ENCODE measurements at regions not wholly inside any gene's neighbourhood (a gene's known extent, or its start where the extent isn't known, plus 50 kb on each side); places are given as distances from the start of the nearest gene placed in this dataset.
"Not testable (repeated sequence)": the region's sequence is repeated elsewhere in the genome, so short reads cannot be mapped to it uniquely, and the experiment has no call there.

- DNase-seq = no peak
Observed at GRCh38 chr12:90585640-90586304, 369.2 kb downstream of the CCER1 start.

GRCh38 chr12:90576707-90577106, 378.3 kb downstream of the CCER1 start:
- DNase-seq = no peak

GRCh38 chr12:90575995-90576394, 379.0 kb downstream of the CCER1 start:
- DNase-seq = peak in 1 of 2 experiments; percentile 3

GRCh38 chr12:90574676-90575075, 380.3 kb downstream of the CCER1 start:
- DNase-seq = no peak

GRCh38 chr12:90572778-90573177, 382.2 kb downstream of the CCER1 start:
- no peak for DNase-seq

- no peak for DNase-seq
Observed at GRCh38 chr12:90569685-90570084, 385.3 kb downstream of the CCER1 start.

- DNase-seq = no peak
Observed at GRCh38 chr12:90562671-90563070, 392.3 kb downstream of the CCER1 start.

- no peak for DNase-seq
Observed at GRCh38 chr12:90548595-90548994, 406.4 kb downstream of the CCER1 start.

GRCh38 chr12:90546511-90546910, 408.5 kb downstream of the CCER1 start:
- no peak for DNase-seq

- no peak for DNase-seq
Observed at GRCh38 chr12:90543841-90544240, 411.1 kb downstream of the CCER1 start.

GRCh38 chr12:90543374-90543773, 411.6 kb downstream of the CCER1 start:
- no peak for DNase-seq

- DNase-seq = not testable (repeated sequence)
Observed at GRCh38 chr12:90542852-90543251, 412.1 kb downstream of the CCER1 start.

- DNase-seq = not testable (repeated sequence)
Observed at GRCh38 chr12:90533828-90534227, 421.1 kb downstream of the CCER1 start.

GRCh38 chr12:90520002-90520734, 434.8 kb downstream of the CCER1 start:
- DNase-seq = no peak

- no peak for DNase-seq
Observed at GRCh38 chr12:90519285-90519684, 435.7 kb downstream of the CCER1 start.

GRCh38 chr12:90515199-90516175, 439.5 kb downstream of the CCER1 start:
- DNase-seq = no peak

GRCh38 chr12:90514325-90514724, 440.7 kb downstream of the CCER1 start:
- DNase-seq = no peak

GRCh38 chr12:90512518-90512917, 442.5 kb downstream of the CCER1 start:
- no peak for DNase-seq

GRCh38 chr12:90510948-90511347, 444.0 kb downstream of the CCER1 start:
- no peak for DNase-seq

GRCh38 chr12:90504806-90505205, 450.2 kb downstream of the CCER1 start:
- DNase-seq = no peak

- no peak for DNase-seq
Observed at GRCh38 chr12:90502070-90502469, 452.9 kb downstream of the CCER1 start.

- DNase-seq = no peak
Observed at GRCh38 chr12:90501412-90501811, 453.6 kb downstream of the CCER1 start.

- peak in 1 of 2 experiments; percentile 7 for DNase-seq
Observed at GRCh38 chr12:90499795-90500194, 455.2 kb downstream of the CCER1 start.

All from SHP77 (cell line).